HG03060 (cell line): ENCODE measurements at regions not wholly inside any gene's neighbourhood (a gene's known extent, or its start where the extent isn't known, plus 50 kb on each side); places are given as distances from the start of the nearest gene placed in this dataset.

ENCODE experiments used
- ATAC-seq: cut with Tn5 transposase; IDR thresholded peaks from one replicate; pipeline ENCODE4 v1.9.1; 2021; ENCODE audit warnings: low read depth, moderate number of reproducible peaks; ENCODE audit not compliant: unreplicated experiment

DNA sequence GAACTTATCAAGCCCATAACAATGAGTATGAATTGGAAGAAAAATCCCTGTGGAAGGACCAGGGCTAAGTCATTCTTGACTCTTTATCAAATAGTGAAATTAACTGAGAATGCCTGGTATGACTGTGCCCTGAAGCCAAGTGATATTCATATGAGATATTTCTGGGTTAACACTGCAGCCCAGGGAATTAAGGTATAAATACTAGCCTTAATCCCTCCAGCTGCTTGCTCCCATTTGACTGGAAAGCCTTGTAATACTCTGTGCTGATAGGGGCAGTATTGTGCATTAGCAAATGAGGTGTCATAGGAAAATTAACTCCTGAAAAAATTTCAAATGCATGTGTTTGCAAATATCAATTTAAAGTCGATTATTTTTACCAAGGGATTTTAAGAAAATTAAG is 568.8 kb downstream of the LMO4 start:
- no peak for ATAC-seq

DNA sequence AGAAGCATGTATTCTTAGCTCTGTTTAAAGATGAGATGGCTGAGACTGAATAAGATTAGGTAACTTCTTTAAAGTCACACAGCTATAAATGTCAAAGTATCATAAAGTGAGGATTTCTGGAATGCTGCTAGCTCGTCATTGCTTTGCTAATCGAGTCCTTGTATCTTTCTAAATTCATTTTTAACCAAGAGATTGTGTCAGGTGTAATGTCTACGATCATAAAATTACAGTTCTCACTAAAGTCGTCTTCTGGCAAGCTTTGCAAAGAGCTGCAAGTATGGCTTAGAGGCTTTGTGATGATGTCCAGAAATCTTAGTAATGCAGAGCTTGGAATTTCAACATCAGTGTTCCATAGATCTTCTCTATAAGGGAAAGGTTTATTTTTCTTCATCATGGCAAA is 569.8 kb downstream of the LMO4 start:
- ATAC-seq: no peak

DNA sequence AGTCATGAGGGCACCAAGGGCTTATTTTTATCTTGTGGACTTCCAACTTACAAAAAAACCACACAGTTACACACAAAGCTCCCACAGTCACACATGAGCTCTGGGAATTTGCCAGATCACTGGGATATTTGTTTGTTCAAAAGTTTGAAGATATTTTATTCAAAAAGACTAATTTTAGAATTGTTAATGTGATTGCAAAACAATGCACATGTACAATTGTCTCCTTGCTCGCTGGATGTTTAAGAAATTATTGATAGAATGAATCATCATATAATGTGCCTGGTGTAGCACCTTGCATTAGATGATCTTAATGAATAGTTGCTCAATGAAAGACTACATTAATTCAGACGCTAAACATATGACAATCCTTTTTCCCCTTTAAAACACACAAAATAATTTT is 570.3 kb downstream of the LMO4 start:
- ATAC-seq: no peak

DNA sequence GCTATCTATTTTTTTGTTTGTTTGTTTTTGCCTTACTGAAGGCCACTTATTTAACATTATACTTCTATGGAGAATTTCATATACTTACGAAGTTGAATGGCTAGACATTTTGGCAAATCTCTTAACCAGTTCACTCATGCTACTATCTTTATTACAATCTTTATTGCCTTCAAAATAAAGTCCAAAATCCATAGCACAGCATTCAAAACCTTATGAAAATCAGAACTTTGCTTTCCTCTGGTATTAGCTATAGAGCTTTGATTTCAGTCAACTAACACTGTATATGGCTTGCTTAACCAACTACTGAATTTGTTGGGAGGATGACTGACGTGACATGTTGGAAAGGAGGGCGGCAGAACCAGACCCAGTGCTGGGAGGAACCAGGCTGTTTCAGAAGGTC is 571.1 kb downstream of the LMO4 start:
- no peak for ATAC-seq

DNA sequence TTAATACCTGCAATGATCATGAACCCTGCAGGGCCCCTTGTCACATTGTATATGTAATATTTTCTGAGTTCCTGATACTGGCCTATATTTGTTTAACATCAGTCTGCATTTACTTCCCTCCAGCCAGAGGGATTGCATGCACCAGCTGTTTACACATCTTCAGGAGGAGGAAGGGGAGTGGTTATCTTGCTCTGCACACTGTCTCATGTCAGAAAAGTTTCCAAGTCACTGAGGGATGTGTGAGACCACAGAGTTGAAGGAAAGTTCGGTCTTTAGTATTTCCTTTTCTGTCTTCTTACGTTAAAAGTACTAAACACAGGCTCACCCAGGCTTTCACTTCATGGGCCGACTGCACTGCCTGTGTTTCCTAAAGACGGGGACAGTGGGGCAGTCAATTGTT is 574.1 kb downstream of the LMO4 start:
- ATAC-seq: no peak

DNA sequence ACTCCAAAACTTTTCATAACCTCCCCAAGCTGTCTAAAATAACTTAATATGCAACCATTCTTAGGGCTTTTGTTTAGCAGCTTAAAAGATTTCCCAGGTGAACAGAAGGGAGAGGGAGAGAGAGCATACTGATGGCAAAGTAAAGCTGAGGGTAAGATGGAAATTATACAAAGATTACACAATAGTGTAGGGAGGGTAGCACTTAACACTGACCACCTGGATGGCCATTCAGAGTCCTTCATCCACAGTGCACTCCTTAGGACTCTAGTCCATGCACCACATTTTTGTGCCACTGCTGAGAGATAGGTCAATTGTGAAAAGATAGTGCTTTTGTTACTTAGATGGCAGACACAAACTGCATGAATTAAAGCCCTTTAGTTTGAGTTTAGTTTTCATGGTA is 574.6 kb downstream of the LMO4 start:
- ATAC-seq: no peak

DNA sequence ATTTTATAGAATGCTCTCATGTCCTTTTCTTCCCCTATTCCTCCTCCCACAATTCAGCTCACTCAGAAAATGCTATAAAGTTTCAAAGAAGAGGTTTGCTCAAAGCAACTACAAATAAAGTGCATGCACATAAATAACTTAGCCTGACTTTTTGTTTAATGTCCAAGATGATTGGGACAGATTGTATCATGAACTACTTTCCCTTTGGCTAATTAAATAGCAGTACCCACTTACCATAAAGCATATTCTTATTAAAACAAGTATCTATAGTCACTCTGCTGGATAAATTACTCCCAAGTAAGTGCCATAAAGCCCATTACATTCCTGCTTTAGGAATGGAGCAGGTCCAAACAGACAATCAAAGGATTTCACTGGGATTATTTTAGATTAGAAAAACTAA is 576.0 kb downstream of the LMO4 start:
- no peak for ATAC-seq

DNA sequence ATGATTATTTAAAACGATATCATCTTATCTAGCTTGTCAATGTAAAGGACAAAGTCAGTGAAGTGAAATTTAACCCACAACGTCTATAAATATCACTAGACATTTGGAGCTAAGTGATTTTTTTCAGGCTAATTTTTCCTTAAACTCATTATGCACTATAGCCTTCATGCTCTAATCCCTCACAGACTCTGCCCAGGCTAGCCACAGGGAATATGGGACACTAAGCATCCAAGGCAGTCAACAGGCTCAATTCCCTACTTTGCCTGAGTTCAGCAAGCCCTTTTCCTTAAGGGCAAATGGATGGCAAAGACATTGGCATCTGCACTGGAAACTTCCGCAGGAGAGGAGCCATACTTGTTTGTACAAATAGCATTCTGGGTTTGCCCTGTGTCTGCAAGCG is 577.0 kb downstream of the LMO4 start:
- no peak for ATAC-seq

DNA sequence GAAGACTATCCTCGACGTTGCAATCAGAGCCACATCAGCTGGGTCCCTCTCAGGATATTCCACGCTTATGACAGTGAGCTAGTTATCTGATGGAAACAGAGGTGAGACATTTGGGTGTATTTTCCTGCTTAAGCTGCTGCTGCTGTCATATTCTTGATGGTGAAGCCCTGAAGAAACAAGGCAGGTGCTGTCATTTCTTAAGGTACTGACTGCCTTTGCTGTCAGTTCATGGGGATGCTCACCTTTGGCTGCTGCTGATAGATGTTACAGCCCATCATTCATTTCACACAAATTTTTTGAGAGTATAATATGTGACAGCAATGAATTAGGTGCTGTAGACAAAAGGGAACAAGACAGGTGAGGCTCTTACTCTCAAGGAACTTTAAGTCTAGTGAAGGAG is 577.4 kb downstream of the LMO4 start:
- ATAC-seq: no peak

DNA sequence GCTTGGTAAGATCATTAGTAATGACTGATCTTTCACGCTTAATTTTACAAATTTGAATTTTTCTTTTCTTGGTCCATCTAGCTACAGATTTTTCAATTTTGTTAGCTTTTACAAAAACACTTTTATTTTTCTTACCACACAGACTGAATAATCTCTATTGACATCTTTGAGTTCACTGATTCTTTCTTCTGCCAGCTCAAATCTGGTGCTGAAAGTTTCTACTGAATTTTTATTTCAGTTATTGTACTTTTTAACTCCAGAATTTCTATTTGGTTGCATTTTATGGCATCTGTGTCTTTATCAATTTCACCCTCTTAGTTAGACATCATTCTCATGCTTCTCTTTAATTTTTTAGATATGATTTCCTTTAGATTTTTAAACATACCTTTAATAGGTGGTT is 584.7 kb downstream of the LMO4 start:
- no peak for ATAC-seq

DNA sequence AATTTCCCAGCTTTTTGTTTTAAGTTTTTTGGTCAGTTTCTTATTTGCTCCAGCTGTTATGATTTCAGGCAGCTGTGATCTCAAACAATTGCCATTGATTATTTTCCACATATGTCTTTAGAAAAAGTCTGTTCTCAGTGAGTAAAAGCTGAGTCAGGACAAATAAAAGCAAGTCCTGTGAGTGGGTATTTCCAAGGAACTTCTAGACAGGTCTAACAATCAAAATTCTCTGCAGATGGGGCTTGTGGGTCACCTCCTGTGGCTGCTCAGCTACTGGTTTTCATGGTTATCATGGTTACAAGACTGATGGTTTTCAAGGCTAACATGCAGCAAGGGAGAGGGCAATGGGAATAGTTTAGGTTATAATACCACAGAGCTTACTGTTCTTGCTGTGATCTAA is 585.7 kb downstream of the LMO4 start:
- ATAC-seq: no peak

DNA sequence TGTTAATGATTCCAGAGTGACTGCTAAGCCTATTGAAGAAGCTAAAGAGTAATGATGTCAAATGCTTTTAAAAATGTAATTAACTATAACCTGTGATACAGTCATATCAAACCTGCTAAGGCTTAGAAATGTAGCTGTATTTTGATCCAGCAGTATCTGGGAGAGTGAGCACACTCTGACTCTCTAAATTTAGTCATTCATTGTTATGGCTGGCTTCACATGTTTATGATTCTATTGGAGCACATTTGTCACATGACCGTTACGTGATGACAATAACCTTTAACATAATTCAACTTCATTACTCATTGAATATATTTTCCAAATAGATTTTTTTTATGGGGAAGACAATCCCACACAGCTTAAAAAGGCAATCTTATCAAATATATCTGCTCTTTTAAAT is 587.1 kb downstream of the LMO4 start:
- ATAC-seq: no peak

DNA sequence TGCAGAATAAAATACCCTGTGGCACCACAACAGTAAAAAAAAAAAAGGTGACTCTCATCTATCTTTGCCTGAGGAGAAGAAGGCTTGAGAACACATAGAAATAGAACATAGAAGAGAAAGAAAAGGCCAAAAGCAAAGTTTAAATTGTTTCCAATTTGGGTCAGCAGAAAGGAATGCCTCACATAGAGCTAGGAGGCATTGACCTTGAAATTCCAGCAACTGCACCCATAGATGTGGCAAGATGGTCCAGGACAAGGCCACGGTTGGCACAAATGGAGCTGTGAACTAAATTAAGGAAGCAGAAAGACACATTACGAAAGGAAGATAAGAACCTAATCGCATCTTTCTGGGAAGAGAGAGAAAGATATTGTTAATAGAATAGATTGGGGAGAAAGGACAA is 588.3 kb downstream of the LMO4 start:
- ATAC-seq: no peak

DNA sequence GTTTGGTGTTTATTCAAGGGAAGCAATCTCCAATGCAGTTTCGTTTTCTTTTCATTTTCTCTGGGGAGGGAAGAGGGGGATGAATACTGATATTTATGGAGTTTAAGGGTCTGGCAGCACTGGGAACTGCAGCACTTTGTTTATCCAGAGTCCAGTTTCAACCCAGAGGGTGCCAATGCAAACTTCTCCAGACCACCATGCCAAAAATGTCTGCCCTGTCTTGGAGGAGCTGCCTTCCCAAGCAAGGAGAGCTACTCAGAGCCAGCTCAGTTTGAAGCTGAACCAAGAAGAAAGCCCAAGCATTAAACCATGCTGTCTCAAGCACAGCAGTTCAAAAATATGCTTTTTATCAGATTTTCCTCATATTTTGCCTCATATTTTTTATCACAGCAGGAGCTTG is 589.7 kb downstream of the LMO4 start:
- ATAC-seq: no peak

DNA sequence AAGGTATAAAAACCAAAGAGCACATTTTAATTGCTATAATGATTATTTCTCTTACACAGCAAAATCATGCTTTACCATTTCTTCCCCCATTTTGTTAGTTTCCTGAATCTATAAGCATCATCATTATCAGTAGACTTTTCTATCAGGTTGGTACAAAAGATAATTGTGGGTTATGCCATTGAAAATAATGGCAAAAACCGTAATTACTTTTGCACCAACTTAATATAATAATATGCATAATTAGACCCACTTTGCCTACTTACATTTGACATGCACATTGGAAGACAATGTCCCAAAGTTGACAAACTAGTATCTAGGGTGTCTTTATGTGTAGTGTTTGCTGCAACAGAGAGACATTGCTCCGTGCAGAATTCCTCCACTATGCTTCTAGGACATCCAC is 594.2 kb downstream of the LMO4 start:
- no peak for ATAC-seq

DNA sequence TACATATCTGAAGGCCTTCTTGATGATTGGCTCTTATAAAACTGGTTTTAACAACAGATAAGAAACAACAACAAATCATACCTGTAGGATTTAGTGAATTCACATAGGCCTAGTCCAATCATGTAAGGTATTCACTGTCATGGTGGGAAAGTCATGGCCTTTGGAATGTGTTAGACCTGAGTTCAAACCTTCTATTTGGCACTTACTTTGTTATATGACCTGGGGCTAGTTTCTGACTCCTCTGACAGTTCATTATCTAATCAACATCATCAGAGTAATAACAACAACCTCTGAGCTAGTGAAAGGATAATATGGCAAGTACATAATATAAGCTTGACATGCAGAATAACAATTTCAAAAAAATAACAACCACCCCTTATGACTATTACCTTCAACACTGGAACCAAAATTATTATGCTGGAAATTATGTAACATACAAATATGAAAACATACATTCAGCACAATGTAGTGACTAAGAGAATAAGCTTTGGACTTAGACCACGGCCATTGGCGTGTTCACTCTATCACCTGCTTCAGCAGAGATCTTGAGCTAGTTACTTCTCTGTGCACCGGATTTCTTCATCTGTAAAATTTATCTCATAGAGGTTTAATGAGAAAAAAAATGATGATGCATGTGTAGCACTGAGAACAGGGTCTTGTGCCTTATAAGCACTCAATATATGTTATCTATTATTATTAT is 597.6 kb downstream of the LMO4 start:
- ATAC-seq: no peak

DNA sequence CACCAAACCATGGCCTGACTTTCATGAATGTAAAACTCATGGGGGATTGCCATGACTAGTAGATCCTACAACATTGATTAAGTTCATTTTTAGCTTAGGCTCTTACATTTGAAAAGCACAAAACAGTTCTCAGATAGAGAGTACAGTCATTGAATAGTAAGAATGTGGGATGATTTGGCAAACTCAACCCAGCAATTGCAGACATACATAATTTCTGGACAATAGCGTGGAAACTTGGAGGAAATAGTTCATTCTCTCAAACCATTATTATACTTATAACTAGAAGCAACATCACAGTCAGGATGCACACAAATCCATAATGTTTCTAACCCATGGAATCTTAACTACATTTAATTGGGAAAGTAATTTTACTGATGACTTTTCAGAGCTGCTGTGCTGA is 598.2 kb downstream of the LMO4 start:
- ATAC-seq: no peak

DNA sequence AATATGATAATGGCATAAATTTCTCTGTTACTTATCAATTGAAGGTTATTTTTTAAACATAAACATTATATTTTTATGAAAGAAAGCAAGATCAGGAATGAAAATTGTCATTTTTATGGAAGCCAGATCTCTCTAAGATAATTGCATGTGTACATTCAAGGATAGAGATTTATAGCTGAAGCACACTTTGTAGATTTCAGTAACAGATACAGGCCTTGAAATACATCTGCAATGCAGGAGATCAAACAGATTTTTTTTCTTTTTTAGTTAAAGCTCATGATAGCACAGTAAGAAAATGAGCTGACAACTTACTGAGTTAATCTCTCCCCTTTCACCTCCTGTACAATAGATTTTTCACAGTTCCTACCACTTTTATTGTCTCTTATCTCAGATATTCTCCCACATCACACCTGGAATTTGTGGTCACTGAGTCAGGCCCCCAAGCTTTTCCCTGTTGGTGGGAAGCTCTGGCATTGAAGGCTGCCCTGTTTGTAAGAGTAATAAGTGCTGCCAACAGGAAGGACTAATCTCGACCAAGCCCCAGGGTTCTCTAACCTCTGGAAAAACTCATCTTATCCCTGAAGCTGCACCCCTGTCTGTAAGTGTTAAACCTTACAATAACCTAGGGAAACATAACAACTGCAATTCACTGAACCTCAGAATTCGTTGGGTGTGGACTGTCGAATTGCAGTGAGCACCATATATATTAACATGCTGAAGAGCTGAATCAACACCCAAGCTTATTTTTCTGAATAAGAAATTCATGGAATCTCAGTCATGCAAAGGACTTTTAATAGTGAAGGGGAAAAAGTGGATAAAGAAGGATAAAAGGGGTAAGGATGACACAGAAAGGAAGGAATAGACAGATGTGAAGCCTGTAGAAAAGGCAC is 599.0 kb downstream of the LMO4 start:
- ATAC-seq: no peak

DNA sequence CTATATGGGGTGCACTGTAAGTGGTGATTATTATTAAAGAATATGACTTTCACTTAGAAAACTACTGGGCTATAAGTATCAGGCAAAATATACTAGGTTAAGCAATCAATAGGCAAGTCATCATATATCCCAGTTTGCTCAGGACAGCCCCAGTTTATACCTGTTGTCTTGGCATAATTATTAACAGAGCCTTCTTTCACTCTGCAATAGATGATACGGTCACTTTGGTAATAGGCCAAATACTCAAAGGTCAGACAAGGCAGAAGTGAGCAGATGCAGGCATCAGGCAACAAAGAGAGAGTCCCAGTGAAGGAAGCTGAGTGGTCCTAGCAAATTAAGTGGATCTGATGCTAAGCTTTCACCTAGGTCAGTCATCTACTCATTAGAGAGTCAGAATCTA is 599.9 kb downstream of the LMO4 start:
- no peak for ATAC-seq

DNA sequence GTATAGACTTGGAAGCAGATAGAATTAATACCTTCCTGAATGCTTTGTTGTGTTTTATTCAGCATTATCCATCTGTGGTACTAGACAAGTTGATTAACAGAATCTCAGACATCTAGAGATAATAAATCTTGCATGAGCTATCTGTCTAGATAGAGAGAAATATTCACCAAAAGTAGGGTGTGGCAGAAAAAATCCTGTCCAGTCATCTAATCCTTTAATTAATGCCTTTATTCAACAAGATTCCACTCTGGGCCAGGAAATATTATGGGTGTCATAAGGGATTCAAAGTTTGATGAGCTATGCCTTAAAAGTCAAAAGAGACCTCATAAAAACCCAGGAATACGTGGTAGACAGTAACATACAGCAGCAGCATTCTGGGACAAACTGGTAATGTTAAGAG is 601.2 kb downstream of the LMO4 start:
- ATAC-seq: no peak

DNA sequence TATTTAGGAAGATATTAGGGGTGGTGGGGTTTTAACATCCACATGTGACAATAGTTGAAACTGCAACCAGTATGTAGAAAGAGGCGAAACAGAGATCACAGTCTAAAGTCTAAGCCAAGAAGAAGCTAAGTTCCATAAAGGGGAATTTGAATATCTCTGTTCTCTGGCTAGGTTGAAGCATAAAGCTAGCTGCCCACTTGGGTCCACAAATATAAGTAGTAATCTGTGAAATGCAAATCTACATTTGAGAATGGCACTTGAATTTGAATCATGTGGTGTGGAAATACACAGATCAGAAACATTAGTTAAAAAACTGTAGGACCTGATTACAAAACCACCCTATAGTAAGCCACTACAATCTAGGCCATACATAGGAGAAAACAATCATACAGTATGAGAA is 602.1 kb downstream of the LMO4 start:
- no peak for ATAC-seq

DNA sequence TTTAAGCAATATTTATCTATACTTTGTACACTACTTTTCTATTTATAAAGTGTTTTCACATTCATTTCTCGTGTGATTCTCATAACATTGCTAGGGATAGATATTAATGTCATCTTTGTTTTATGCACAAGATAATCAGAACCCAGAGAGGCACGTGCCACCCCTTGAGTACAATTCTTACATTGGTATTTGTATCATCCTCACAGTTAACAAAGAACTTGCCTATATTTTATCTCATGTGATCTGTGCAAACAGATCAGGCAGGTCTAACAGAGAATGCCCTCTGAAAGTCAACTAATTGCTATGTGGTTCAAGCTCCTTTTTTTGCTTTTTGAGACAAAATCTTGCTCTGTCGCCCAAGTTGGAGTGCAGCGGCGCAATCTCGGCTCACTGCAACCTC is 604.5 kb downstream of the LMO4 start:
- ATAC-seq: no peak
